ENCODE measurements at regions not wholly inside any gene's neighbourhood (a gene's known extent, or its start where the extent isn't known, plus 50 kb on each side); places are given as distances from the start of the nearest gene placed in this dataset.

- TF ChIP-seq CTCF (IDR thresholded peaks at IDR 0.05) = no peak
- no peak for TF ChIP-seq POLR2A (IDR thresholded peaks at IDR 0.05)
Measured at GRCh38 chr17:34825884-34826283, 135.4 kb downstream of the CCT6B start.
